GM21367 (cell line): ENCODE measurements at regions not wholly inside any gene's neighbourhood (a gene's known extent, or its start where the extent isn't known, plus 50 kb on each side); places are given as distances from the start of the nearest gene placed in this dataset.

ENCODE experiments used
- ATAC-seq: cut with Tn5 transposase; IDR thresholded peaks from one replicate; pipeline ENCODE4 v1.9.1; 2021; ENCODE audit not compliant: unreplicated experiment

- ATAC-seq = no peak
Measured at GRCh38 chr2:8277921-8278571, 403.8 kb upstream of the ID2 start.

GRCh38 chr2:8278709-8279354 lies 403.0 kb upstream of the ID2 start:
- ATAC-seq = no peak

- ATAC-seq = no peak
Measured at GRCh38 chr2:8279506-8279905, 402.4 kb upstream of the ID2 start.

- no peak for ATAC-seq
Measured at GRCh38 chr2:8281234-8281633, 400.6 kb upstream of the ID2 start.

GRCh38 chr2:8281950-8282857 lies 399.7 kb upstream of the ID2 start:
- no peak for ATAC-seq

- no peak for ATAC-seq
Measured at GRCh38 chr2:8282858-8283252, 399.0 kb upstream of the ID2 start.

- no peak for ATAC-seq
Measured at GRCh38 chr2:8285081-8285480, 396.8 kb upstream of the ID2 start.

GRCh38 chr2:8285898-8286297 lies 396.0 kb upstream of the ID2 start:
- ATAC-seq = no peak

GRCh38 chr2:8288206-8288605 lies 393.6 kb upstream of the ID2 start:
- ATAC-seq = no peak

GRCh38 chr2:8289111-8289510 lies 392.7 kb upstream of the ID2 start:
- ATAC-seq = no peak

GRCh38 chr2:8290771-8291352 lies 391.0 kb upstream of the ID2 start:
- no peak for ATAC-seq

GRCh38 chr2:8296306-8296705 lies 385.6 kb upstream of the ID2 start:
- no peak for ATAC-seq

GRCh38 chr2:8297376-8298231 lies 384.3 kb upstream of the ID2 start:
- ATAC-seq = no peak

GRCh38 chr2:8298783-8299182 lies 383.1 kb upstream of the ID2 start:
- ATAC-seq = no peak

GRCh38 chr2:8300216-8300615 lies 381.6 kb upstream of the ID2 start:
- no peak for ATAC-seq

- no peak for ATAC-seq
Measured at GRCh38 chr2:8300905-8301304, 381.0 kb upstream of the ID2 start.

- peak; percentile 57 for ATAC-seq
Measured at GRCh38 chr2:8303322-8303832, 378.5 kb upstream of the ID2 start.

GRCh38 chr2:8304821-8305766 lies 376.8 kb upstream of the ID2 start:
- no peak for ATAC-seq
